OCI-LY7 (cell line): ENCODE measurements at regions not wholly inside any gene's neighbourhood (a gene's known extent, or its start where the extent isn't known, plus 50 kb on each side); places are given as distances from the start of the nearest gene placed in this dataset.

ENCODE experiments used
- EZH2phosphoT487 ChIP-seq: fragments of 200-600 bp; sonication (generic); IDR thresholded peaks from 2 replicates; pipeline ENCODE4 v1.6.1; 2018; ENCODE audit warnings: low read depth, borderline replicate concordance, mild to moderate bottlenecking, mixed run types, antibody characterized with exemption, low read length, moderate library complexity, mixed read lengths
- TF ChIP-seq, protein P1 (sequence below): fragments of 200-600 bp; sonication (generic); conservative IDR thresholded peaks from 2 replicates; pipeline ENCODE4 v1.5.1; 2014; ENCODE audit warnings: mild to moderate bottlenecking, antibody characterized with exemption, low read length, moderate library complexity, mixed read lengths

GRCh38 chr4:127196655-127197352 is 436.0 kb upstream of the INTU start:
- TF ChIP-seq, protein P1, sequence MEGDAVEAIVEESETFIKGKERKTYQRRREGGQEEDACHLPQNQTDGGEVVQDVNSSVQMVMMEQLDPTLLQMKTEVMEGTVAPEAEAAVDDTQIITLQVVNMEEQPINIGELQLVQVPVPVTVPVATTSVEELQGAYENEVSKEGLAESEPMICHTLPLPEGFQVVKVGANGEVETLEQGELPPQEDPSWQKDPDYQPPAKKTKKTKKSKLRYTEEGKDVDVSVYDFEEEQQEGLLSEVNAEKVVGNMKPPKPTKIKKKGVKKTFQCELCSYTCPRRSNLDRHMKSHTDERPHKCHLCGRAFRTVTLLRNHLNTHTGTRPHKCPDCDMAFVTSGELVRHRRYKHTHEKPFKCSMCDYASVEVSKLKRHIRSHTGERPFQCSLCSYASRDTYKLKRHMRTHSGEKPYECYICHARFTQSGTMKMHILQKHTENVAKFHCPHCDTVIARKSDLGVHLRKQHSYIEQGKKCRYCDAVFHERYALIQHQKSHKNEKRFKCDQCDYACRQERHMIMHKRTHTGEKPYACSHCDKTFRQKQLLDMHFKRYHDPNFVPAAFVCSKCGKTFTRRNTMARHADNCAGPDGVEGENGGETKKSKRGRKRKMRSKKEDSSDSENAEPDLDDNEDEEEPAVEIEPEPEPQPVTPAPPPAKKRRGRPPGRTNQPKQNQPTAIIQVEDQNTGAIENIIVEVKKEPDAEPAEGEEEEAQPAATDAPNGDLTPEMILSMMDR, result no peak
- TF ChIP-seq EZH2phosphoT487, result no peak
